ENCODE measurements at regions not wholly inside any gene's neighbourhood (a gene's known extent, or its start where the extent isn't known, plus 50 kb on each side); places are given as distances from the start of the nearest gene placed in this dataset.

GRCh38 chr13:110068176-110068473 is 238.8 kb downstream of the COL4A1 start:
- Mint-ChIP-seq H3K4me1 (peaks cover 8% of the 10 kb centered on the region; the same call in 2 of the 3 replicates), H3K36me3 (ENCODE audit: low read depth) (no peaks in the 10 kb centered on the region)

More at GRCh38 chr13:110068176-110068473, 238.8 kb downstream of the COL4A1 start:
- Histone ChIP-seq H3K4me2 (no peak overlapping the region), H2AFZ (no peak overlapping the region), H3K27ac (ENCODE audit: low read depth) (no peak overlapping the region), H3K27me3 (ENCODE audit: insufficient read depth) (no peaks in the 10 kb centered on the region), H3K36me3 (ENCODE audit: insufficient read depth) (no peaks in the 10 kb centered on the region), H3K4me1 (ENCODE audit: insufficient read depth) (peaks cover 5% of the 10 kb centered on the region; the same call in 1 of the 2 replicates), H3K9me2 (ENCODE audit: insufficient read depth) (no peaks in the 10 kb centered on the region), H3F3A (replicated peaks; ENCODE audit: low read depth) (no peaks in the 10 kb centered on the region), H4K20me1 (replicated peaks; ENCODE audit: insufficient read depth) (no peaks in the 10 kb centered on the region), H3K79me2 (replicated peaks; ENCODE audit: insufficient read depth) (no peaks in the 10 kb centered on the region), H3K4me3 (no peak overlapping the region)
- H3K9me3 Mint-ChIP-seq, result no peaks in the 10 kb centered on the region
- H3K27ac Mint-ChIP-seq, result no peak overlapping the region
- no peak overlapping the region for H3K4me3 Mint-ChIP-seq
- no peak for TF ChIP-seq EZH2phosphoT487 (IDR thresholded peaks at IDR 0.05; ENCODE audit: unreplicated experiment)
- no peak for TF ChIP-seq ZNF331 (CRISPR knock-in tag; IDR thresholded peaks at IDR 0.05; ENCODE audit: low read depth)
- TF ChIP-seq JUNB (IDR thresholded peaks at IDR 0.05; ENCODE audit: unreplicated experiment), result no peak
- TF ChIP-seq STAT1 (IDR thresholded peaks at IDR 0.05; ENCODE audit: unreplicated experiment), result no peak
- TF ChIP-seq NANOG (IDR thresholded peaks at IDR 0.05; ENCODE audit: borderline replicate concordance), result no peak
- TF ChIP-seq CTCF (conservative IDR thresholded peaks at IDR 0.05; ENCODE audit: low read depth in 2 of 2), result no peak
- no peak for TF ChIP-seq POLR2AphosphoS5 (IDR thresholded peaks at IDR 0.05; ENCODE audit: low read depth)
- TF ChIP-seq REST (IDR thresholded peaks at IDR 0.05; ENCODE audit: unreplicated experiment), result no peak
- TF ChIP-seq ZNF462 (CRISPR knock-in tag; IDR thresholded peaks at IDR 0.05), result no peak
- ATAC-seq (no peak), DNase-seq (ENCODE audit: low spot score) (no peak)
- no peaks in the 10 kb centered on the region for H3K27me3 Mint-ChIP-seq (ENCODE audit: insufficient read depth, low read depth, poor library complexity)
